Activated naive CD8-positive, alpha-beta T cell (primary cell): ENCODE measurements at regions not wholly inside any gene's neighbourhood (a gene's known extent, or its start where the extent isn't known, plus 50 kb on each side); places are given as distances from the start of the nearest gene placed in this dataset.

Source experiments
- H3K27ac Mint-ChIP-seq: one replicate; pipeline ENCODE4 v1.8.0; 2021; ENCODE audit warnings: mixed read lengths
- H3K27me3 Mint-ChIP-seq: one replicate; pipeline ENCODE4 v1.8.0; 2021; ENCODE audit warnings: mixed read lengths
- H3K36me3 Mint-ChIP-seq: one replicate; pipeline ENCODE4 v1.8.0; 2021; ENCODE audit warnings: mixed read lengths
- H3K4me1 Mint-ChIP-seq: one replicate; pipeline ENCODE4 v1.8.0; 2021; ENCODE audit warnings: low read depth, mixed read lengths
- H3K4me3 Mint-ChIP-seq: one replicate; pipeline ENCODE4 v1.8.0; 2021; ENCODE audit warnings: mild to moderate bottlenecking, mixed read lengths
- H3K9me3 Mint-ChIP-seq: one replicate; pipeline ENCODE4 v1.8.0; 2021; ENCODE audit warnings: low read depth, mixed read lengths

- Mint-ChIP-seq H3K27me3 (peaks cover under 1% of the 10 kb centered on the region), H3K4me1 (no peaks in the 10 kb centered on the region), H3K4me3 (no peak overlapping the region), H3K36me3 (no peaks in the 10 kb centered on the region), H3K9me3 (no peaks in the 10 kb centered on the region), H3K27ac (no peak overlapping the region)
Observed at GRCh38 chr21:40947713-40948112, 100.8 kb upstream of the DSCAM start.

DNA sequence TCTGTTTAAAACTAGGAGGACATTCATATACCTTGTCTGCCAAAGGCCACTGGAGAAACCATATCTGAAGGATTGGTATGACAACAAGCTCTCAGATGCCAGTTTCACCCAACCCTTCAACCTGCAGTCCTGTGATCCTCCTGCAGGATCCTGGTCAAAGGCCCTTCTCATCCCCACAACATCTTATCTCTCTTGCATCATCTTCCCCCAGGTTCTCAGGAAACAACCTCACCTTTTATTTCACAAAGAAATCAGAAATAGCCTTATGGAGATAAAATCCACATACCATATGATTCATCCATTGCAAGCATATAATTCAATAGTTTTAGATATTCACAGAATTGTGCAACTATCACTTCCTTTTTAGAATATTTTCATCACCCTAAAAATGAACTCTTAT is 104.0 kb upstream of the DSCAM start:
- Mint-ChIP-seq H3K9me3 (no peaks in the 10 kb centered on the region), H3K27ac (no peak overlapping the region), H3K27me3 (peaks cover 2% of the 10 kb centered on the region), H3K4me1 (no peaks in the 10 kb centered on the region), H3K4me3 (no peak overlapping the region), H3K36me3 (no peaks in the 10 kb centered on the region)

DNA sequence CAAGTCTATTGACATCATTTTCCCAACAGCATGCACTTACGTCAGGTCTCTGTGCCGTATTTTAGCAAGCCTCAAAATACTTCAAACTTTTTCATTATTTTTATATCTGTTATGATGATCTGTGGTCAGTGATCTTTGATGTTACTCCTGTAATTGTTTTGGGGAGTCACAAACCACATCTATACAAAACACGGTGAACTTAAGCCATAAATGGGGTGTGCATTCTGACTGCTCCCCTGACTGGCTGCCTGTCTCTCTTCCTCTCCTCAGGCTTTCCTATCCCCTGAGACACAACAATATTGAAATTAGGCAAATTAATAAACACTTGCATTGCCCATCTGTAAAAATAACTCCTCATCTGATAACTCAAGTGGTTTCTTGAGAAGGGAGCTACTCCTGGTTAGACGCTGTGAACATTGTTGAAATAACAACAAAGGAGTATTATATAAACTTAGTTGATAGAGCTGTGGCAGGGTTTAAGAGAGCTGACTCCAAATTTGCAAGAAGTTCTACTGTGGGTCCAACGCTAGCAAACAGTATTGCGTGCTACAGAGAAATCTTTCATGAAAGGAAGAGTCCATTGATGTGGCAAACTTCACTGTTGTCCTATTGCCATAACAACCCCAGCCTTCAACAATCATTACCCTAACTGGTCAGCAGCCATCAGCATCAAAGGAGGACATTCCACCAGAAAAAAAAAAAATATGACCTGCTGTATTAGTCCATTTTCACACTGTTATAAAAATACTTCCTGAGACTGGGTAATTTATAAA is 105.8 kb upstream of the DSCAM start:
- Mint-ChIP-seq H3K27me3 (peaks cover 2% of the 10 kb centered on the region), H3K27ac (no peak overlapping the region), H3K4me1 (no peaks in the 10 kb centered on the region), H3K9me3 (no peaks in the 10 kb centered on the region), H3K36me3 (no peaks in the 10 kb centered on the region), H3K4me3 (no peak overlapping the region)

- Mint-ChIP-seq H3K36me3 (no peaks in the 10 kb centered on the region), H3K27me3 (peaks cover 4% of the 10 kb centered on the region), H3K4me3 (no peak overlapping the region), H3K27ac (no peak overlapping the region), H3K9me3 (no peaks in the 10 kb centered on the region), H3K4me1 (no peaks in the 10 kb centered on the region)
Observed at GRCh38 chr21:40964691-40965090, 117.7 kb upstream of the DSCAM start.

DNA sequence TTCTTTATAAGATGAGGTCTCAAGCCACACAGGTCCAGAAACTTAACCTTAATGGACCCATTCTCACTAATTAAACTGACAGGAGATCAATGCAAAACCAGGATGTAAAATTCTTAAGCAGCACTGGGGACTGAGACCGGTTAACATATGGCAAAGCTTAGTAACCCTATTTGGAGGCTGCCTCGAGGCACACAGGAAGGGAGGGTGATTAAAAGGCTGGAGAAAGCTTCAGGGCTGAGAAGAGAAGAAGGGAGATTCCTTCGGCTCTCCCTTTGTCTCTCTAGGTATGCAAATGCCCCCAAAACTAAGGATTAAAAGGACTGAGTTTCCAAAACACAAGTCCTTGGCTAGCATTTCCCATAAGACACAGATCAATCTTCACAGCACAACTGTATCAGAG is 120.8 kb upstream of the DSCAM start:
- Mint-ChIP-seq H3K27me3 (peaks cover 17% of the 10 kb centered on the region), H3K36me3 (no peaks in the 10 kb centered on the region), H3K4me1 (no peaks in the 10 kb centered on the region), H3K27ac (no peak overlapping the region), H3K9me3 (no peaks in the 10 kb centered on the region), H3K4me3 (no peak overlapping the region)

DNA sequence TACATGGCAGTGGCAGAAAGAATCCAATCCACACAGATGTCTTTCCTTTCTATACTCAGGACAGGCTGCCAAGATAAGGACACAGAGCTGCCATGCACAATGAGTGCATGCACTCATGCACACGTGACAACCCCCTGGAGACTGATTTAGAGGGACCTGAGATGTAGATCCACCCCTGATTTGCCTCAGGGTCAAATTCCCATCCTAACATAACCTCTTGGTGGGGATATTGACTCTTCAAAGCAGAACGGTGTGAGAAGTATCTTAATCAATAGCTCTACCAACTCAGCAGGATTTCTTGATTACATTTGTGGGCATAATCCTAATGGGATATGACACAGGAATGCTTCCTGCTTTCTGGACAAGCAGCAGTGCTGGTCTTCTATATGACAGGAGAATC is 125.2 kb upstream of the DSCAM start:
- Mint-ChIP-seq H3K4me3 (no peak overlapping the region), H3K4me1 (no peaks in the 10 kb centered on the region), H3K27ac (no peak overlapping the region), H3K36me3 (no peaks in the 10 kb centered on the region), H3K9me3 (peaks cover 3% of the 10 kb centered on the region), H3K27me3 (peaks cover 17% of the 10 kb centered on the region)

- H3K4me3 Mint-ChIP-seq, result no peak overlapping the region
- peaks cover 2% of the 10 kb centered on the region for H3K36me3 Mint-ChIP-seq
- peaks cover 15% of the 10 kb centered on the region for H3K27me3 Mint-ChIP-seq
- no peaks in the 10 kb centered on the region for H3K4me1 Mint-ChIP-seq
- no peak overlapping the region for H3K27ac Mint-ChIP-seq
- H3K9me3 Mint-ChIP-seq, result peaks cover 7% of the 10 kb centered on the region
Observed at GRCh38 chr21:40976198-40977109, 129.5 kb upstream of the DSCAM start.

- Mint-ChIP-seq H3K36me3 (peaks cover 2% of the 10 kb centered on the region), H3K27me3 (peaks cover 3% of the 10 kb centered on the region), H3K9me3 (peaks cover 10% of the 10 kb centered on the region), H3K4me1 (no peaks in the 10 kb centered on the region), H3K27ac (no peak overlapping the region), H3K4me3 (no peak overlapping the region)
Observed at GRCh38 chr21:40985370-40985769, 138.4 kb upstream of the DSCAM start.

DNA sequence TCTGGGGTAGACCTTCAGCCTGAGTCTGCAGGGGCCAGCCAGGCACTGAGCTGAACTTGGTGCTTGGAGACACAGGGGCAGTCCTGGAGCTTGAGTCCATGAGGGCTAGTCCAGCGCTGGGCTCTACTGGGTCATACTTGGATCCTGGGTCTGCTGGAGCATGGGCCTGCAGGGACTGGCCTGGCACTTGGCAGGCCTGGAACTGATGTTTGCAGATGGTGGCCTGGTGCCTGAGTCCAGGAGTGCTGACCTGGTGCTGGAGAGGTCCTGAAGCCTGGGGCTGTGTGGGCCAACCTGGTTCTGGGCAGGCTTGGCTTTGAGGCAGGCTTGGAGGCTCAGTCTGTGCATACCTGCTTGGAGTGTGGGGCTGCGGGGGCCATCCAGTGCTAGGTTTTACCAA is 143.4 kb upstream of the DSCAM start:
- H3K27me3 Mint-ChIP-seq, result no peaks in the 10 kb centered on the region

GRCh38 chr21:40997831-40998230 is 150.9 kb upstream of the DSCAM start:
- peaks cover 9% of the 10 kb centered on the region for H3K36me3 Mint-ChIP-seq
- peaks cover 9% of the 10 kb centered on the region for H3K9me3 Mint-ChIP-seq
- H3K27me3 Mint-ChIP-seq, result peaks cover 3% of the 10 kb centered on the region
- no peaks in the 10 kb centered on the region for H3K4me1 Mint-ChIP-seq
- H3K4me3 Mint-ChIP-seq, result no peak overlapping the region
- H3K27ac Mint-ChIP-seq, result no peak overlapping the region

More for the DNA sequence above, 143.4 kb upstream of the DSCAM start:
- Mint-ChIP-seq H3K27ac (no peak overlapping the region), H3K4me1 (no peaks in the 10 kb centered on the region), H3K9me3 (no peaks in the 10 kb centered on the region), H3K36me3 (no peaks in the 10 kb centered on the region), H3K4me3 (no peak overlapping the region)

GRCh38 chr21:41000838-41001237 is 153.9 kb upstream of the DSCAM start:
- Mint-ChIP-seq H3K27ac (no peak overlapping the region), H3K36me3 (peaks cover 9% of the 10 kb centered on the region), H3K4me3 (no peak overlapping the region), H3K9me3 (peaks cover 9% of the 10 kb centered on the region), H3K4me1 (no peaks in the 10 kb centered on the region), H3K27me3 (peaks cover 3% of the 10 kb centered on the region)

DNA sequence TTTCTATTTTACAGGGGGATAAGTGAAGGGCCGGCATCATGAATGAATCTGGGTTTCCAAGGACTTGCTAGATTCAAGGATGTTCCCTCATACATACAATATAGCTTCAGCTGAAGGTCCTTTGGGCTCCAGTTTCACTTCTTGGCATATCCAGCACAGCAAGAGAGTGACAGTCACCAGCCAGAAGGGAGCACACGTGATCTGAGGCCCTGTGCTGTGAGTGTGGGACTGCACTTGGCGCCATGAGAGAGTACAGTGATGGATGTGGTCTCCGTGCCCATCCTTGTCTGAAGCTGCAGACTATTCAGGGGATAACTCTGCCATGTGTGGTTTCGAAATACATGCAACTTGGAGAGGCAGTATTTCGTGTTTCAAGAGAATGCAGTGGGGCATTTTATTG is 159.7 kb upstream of the DSCAM start:
- no peak overlapping the region for H3K4me3 Mint-ChIP-seq
- peaks cover 6% of the 10 kb centered on the region for H3K27me3 Mint-ChIP-seq
- peaks cover 2% of the 10 kb centered on the region for H3K36me3 Mint-ChIP-seq
- H3K27ac Mint-ChIP-seq, result no peak overlapping the region
- H3K9me3 Mint-ChIP-seq, result no peaks in the 10 kb centered on the region
- no peaks in the 10 kb centered on the region for H3K4me1 Mint-ChIP-seq

DNA sequence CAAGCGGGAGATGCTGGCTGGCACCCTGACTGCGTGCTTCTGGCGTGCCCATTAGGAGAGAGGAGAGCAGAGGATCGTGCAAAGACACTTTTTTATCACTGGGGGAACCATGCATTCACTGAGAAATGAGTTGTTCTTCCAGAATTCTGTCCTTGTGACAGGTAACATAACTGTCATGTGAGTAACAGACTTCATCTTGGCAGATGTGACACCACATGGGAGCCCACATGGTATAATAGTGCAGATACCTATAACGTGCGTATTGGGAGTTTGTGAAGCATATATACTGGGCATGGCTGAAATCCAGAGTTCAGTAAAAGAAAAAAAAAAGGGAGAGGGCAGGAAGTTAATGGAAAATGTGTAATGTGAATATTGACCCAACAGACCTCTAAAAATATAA is 159.6 kb upstream of the BACE2 start:
- H3K9me3 Mint-ChIP-seq, result no peaks in the 10 kb centered on the region
- H3K27me3 Mint-ChIP-seq, result peaks cover 6% of the 10 kb centered on the region
- H3K4me3 Mint-ChIP-seq, result no peak overlapping the region
- no peaks in the 10 kb centered on the region for H3K36me3 Mint-ChIP-seq
- no peaks in the 10 kb centered on the region for H3K4me1 Mint-ChIP-seq
- H3K27ac Mint-ChIP-seq, result no peak overlapping the region

DNA sequence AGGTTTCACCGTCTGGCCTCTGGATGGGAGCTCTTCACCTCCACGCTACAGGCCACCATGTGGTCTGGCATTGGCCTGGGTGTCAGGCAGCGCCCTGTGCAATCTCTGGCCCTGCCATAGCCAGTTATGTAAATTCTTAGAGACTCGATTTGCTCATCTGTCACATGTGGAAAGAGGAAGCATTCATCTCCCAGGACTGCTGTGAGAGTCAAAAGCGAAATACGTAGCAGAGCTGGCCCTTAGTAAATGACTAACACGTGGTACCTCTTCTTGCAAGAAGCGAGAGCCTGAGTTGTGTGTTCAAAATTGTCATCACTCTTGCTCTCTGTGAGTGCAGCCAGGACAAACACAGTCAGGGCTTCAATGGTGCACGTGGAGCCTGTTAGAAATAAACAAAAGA is 159.0 kb upstream of the BACE2 start:
- Mint-ChIP-seq H3K9me3 (no peaks in the 10 kb centered on the region), H3K4me1 (no peaks in the 10 kb centered on the region), H3K27me3 (peaks cover 6% of the 10 kb centered on the region), H3K4me3 (no peak overlapping the region), H3K27ac (no peak overlapping the region), H3K36me3 (no peaks in the 10 kb centered on the region)

- H3K9me3 Mint-ChIP-seq, result no peaks in the 10 kb centered on the region
- no peaks in the 10 kb centered on the region for H3K4me1 Mint-ChIP-seq
- no peak overlapping the region for H3K4me3 Mint-ChIP-seq
- no peak overlapping the region for H3K27ac Mint-ChIP-seq
- H3K27me3 Mint-ChIP-seq, result peaks cover 8% of the 10 kb centered on the region
- no peaks in the 10 kb centered on the region for H3K36me3 Mint-ChIP-seq
Observed at GRCh38 chr21:41009398-41010100, 158.4 kb upstream of the BACE2 start.
